ENCODE measurements at regions not wholly inside any gene's neighbourhood (a gene's known extent, or its start where the extent isn't known, plus 50 kb on each side); places are given as distances from the start of the nearest gene placed in this dataset.

- TF ChIP-seq POLR2A (IDR thresholded peaks at IDR 0.05; ENCODE audit: low read length), result no peak
- TF ChIP-seq GATA1 (IDR thresholded peaks at IDR 0.05; ENCODE audit: low read depth, low read length), result no peak
Measured at GRCh38 chr7:20016669-20017068, 200.5 kb downstream of the MACC1 start.

Measured in erythroblast (primary cell).